Testis (tissue), 2 donors: ENCODE measurements at regions not wholly inside any gene's neighbourhood (a gene's known extent, or its start where the extent isn't known, plus 50 kb on each side); places are given as distances from the start of the nearest gene placed in this dataset.

Source experiments
- DNase-seq: peaks from one replicate; pipeline ENCODE4 v3.0.0-alpha.2; 2019
- H3K27ac ChIP-seq, 2 donors: fragments of 200-600 bp; sonication (generic); one replicate each; pipeline ENCODE4 v1.5.1; 2019
- H3K27me3 ChIP-seq: fragments of 200-600 bp; sonication (generic); one replicate; pipeline ENCODE4 v1.5.1; 2019
- H3K36me3 ChIP-seq: fragments of 200-600 bp; sonication (generic); one replicate; pipeline ENCODE4 v1.5.1; 2017; ENCODE audit warnings: low read depth; ENCODE audit errors: missing control alignments
- H3K4me1 ChIP-seq: fragments of 200-600 bp; sonication (generic); one replicate; pipeline ENCODE4 v1.5.1; 2019
- H3K4me3 ChIP-seq, 2 donors: fragments of 200-600 bp; sonication (generic); one replicate each; pipeline ENCODE4 v1.5.1; 2017 to 2019
- H3K9me3 ChIP-seq: fragments of 200-600 bp; sonication (generic); one replicate; pipeline ENCODE4 v1.5.1; 2017
- POLR2A ChIP-seq: fragments of 450-650 bp; IDR thresholded peaks from one replicate; pipeline ENCODE4 v1.6.1; 2017; ENCODE audit warnings: antibody characterized with exemption, mild to moderate bottlenecking, moderate library complexity
- WGBS, 2 donors: methylation state at CpG; one replicate each; pipeline ENCODE4 v1.1.5; 2018; 5-methylcytosine and 5-hydroxymethylcytosine counted together
- intact Hi-C: fragments of 100-400 bp; cut with DNase I; formaldehyde crosslinking; loops from one replicate; pipeline ENCODE4 v1.15.1; 2023; ENCODE audit warnings: low total_unique reads
- TF ChIP-seq, protein P1 (sequence below), 3 experiments: fragments of 450-650 bp in 2 of 3; fragments of 200-600 bp in 1 of 3; sonication (generic) in 1 of 3; IDR thresholded peaks; one replicate each; pipeline ENCODE4 v1.5.1; 2016 to 2019; ENCODE audit warnings: antibody characterized with exemption in 3 of 3, mild to moderate bottlenecking in 2 of 3, moderate library complexity in 1 of 3

DNA sequence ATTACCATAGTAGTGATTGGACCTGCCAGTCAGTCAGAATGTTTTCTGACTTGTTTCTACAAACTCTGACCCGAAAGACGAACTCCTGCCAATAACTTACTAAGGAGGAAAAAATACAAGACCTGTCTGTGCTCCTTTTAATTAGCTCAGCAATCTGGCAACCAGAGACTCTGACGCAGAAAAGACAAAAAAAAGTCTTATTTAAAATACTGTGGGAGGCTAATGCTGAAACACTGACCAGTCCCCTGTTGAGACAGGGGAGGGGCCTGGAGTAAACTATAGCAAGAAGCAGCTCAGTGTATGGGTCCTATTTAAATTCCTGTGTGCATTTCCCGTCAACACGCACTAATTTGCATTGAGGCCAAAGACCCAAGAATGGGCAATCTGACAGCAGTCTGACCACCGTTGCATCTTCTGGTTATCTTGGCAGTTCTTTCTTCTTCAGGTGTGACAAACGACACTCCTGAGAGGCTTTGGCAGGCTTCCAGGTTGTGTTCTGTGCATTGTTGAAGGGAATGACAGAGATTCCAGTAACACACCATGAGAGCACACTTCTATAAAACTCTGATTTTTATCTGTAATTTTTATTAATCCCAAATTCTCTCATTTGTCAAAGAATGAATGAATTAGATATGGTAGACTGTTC, 1114.3 kb downstream of the IGSF11 start:
- Histone ChIP-seq H3K36me3 (no peaks in the 10 kb centered on the region), H3K4me1 (no peaks in the 10 kb centered on the region), H3K27me3 (no peaks in the 10 kb centered on the region), H3K9me3 (no peaks in the 10 kb centered on the region), H3K27ac (no peak overlapping the region), H3K4me3 (no peak overlapping the region)
- intact Hi-C loops, result no loop called here
- DNase-seq, result no peak
- TF ChIP-seq, protein P1, sequence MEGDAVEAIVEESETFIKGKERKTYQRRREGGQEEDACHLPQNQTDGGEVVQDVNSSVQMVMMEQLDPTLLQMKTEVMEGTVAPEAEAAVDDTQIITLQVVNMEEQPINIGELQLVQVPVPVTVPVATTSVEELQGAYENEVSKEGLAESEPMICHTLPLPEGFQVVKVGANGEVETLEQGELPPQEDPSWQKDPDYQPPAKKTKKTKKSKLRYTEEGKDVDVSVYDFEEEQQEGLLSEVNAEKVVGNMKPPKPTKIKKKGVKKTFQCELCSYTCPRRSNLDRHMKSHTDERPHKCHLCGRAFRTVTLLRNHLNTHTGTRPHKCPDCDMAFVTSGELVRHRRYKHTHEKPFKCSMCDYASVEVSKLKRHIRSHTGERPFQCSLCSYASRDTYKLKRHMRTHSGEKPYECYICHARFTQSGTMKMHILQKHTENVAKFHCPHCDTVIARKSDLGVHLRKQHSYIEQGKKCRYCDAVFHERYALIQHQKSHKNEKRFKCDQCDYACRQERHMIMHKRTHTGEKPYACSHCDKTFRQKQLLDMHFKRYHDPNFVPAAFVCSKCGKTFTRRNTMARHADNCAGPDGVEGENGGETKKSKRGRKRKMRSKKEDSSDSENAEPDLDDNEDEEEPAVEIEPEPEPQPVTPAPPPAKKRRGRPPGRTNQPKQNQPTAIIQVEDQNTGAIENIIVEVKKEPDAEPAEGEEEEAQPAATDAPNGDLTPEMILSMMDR (IDR thresholded peaks at IDR 0.05), result no peak
- no peak for TF ChIP-seq POLR2A
- 56 to 62% methylated on average over 7 of the region's 7 CpGs for WGBS, 2 donors

DNA sequence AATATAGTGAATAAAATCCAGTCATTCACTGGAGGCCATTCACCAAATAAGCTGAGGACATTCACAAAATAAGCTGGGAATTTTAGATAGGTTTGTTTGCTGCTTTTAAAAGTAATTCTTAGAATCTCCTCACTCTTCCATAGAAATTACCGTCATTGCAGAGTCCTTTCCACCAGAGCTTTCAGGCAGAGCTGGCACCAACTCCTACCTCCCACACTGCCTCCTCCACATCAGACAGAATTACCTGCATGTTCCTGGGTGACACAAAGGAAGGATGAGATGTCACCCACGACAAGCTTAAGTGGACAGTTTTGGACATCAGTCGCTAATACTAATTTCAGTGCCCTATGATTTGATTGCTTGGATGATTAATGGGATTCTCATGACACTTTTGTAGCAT, 1113.2 kb downstream of the IGSF11 start:
- no peak for TF ChIP-seq POLR2A
- TF ChIP-seq, protein P1 (IDR thresholded peaks at IDR 0.05), result no peak
- WGBS, 2 donors, result 84 to 89% methylated on average over 3 of the region's 3 CpGs
- Histone ChIP-seq H3K4me1 (no peaks in the 10 kb centered on the region), H3K27ac (no peak overlapping the region), H3K9me3 (no peaks in the 10 kb centered on the region), H3K4me3 (no peak overlapping the region), H3K27me3 (no peaks in the 10 kb centered on the region), H3K36me3 (no peaks in the 10 kb centered on the region)
- DNase-seq, result no peak
- intact Hi-C loops, result no loop called here

DNA sequence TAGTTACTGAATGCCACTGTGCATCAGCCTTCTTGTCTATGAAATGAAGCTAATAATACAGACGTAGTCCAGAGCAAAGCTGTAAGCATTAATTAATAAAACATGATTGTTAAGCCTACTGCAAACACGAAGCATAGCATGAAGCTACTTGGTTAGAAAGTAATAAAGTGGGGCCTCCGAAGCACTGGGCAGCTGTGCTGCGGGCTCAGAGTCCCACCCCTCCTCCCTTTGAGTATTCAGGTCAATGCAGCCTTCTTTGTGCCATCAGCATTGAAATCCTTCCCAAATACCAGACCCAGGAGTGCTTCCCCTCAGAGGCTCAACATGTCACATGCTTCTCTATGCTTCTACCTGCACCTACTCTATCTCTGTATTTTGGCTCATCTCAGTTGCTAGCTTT, 1112.6 kb downstream of the IGSF11 start:
- TF ChIP-seq POLR2A, result no peak
- TF ChIP-seq, protein P1 (IDR thresholded peaks at IDR 0.05), result no peak

DNA sequence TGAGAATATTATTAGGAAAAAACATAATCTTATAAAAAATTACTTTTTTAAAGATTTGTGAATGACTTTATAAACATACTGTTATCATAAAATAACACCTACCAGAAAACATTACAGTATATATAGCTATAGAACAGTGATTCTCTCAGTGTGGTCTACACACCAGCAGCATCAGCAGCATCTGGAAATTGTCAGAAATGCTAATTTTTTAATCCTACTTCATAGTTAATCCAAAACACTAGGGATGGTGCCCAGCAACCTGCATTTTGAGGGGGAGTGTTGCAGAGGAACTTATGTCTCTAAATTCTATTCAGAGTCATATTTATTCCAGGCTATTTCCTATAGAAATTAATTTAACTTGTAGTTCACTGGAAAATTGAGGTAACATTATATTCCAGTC, 1107.8 kb downstream of the IGSF11 start:
- TF ChIP-seq, protein P1 (IDR thresholded peaks at IDR 0.05), result no peak
- no peak for TF ChIP-seq POLR2A
- no peak for DNase-seq
- intact Hi-C loops, result no loop called here
- H3K27ac ChIP-seq, result no peak overlapping the region
- H3K36me3 ChIP-seq, result no peaks in the 10 kb centered on the region
- no peaks in the 10 kb centered on the region for H3K9me3 ChIP-seq
- no peak overlapping the region for H3K4me3 ChIP-seq
- H3K27me3 ChIP-seq, result no peaks in the 10 kb centered on the region
- no peaks in the 10 kb centered on the region for H3K4me1 ChIP-seq

More for the DNA sequence above, 1112.6 kb downstream of the IGSF11 start:
- Histone ChIP-seq H3K4me1 (no peaks in the 10 kb centered on the region), H3K27me3 (no peaks in the 10 kb centered on the region), H3K9me3 (no peaks in the 10 kb centered on the region), H3K4me3 (no peak overlapping the region), H3K27ac (no peak overlapping the region), H3K36me3 (no peaks in the 10 kb centered on the region)
- 90 to 92% methylated on average over 4 of the region's 4 CpGs for WGBS, 2 donors
- intact Hi-C loops, result no loop called here
- no peak for DNase-seq

DNA sequence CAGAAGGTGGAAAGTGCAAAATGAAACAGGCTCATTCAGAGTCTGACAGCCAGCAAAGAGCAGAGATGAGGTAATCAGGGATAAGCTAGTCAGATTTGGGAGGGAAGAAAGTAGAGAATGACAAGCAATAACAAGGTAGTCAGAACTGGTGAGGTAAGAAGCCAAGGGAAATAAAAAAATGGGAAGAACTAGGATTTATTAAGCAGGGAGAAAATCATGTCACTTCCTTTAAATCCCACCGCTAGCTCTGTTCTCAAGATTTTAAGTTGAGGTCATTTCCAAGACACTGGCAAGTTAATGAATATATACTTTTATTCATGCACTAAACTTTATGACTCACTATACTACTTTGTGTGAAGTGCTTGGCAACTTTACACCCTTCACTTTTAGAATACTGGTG, 1106.8 kb downstream of the IGSF11 start:
- DNase-seq, result no peak
- Histone ChIP-seq H3K36me3 (no peaks in the 10 kb centered on the region), H3K9me3 (no peaks in the 10 kb centered on the region), H3K27ac (no peak overlapping the region), H3K4me3 (no peak overlapping the region), H3K27me3 (no peaks in the 10 kb centered on the region), H3K4me1 (no peaks in the 10 kb centered on the region)
- intact Hi-C loops, result no loop called here
- TF ChIP-seq, protein P1 (IDR thresholded peaks at IDR 0.05), result no peak
- TF ChIP-seq POLR2A, result no peak
- 95 to 98% methylated on average over 1 of the region's 1 CpG for WGBS, 2 donors
